ENCODE measurements at regions not wholly inside any gene's neighbourhood (a gene's known extent, or its start where the extent isn't known, plus 50 kb on each side); places are given as distances from the start of the nearest gene placed in this dataset.

GRCh38 chr15:36110659-36110993 is 468.8 kb upstream of the CDIN1 start:
- Mint-ChIP-seq H3K9me3 (no peaks in the 10 kb centered on the region), H3K4me3 (no peak overlapping the region), H3K27me3 (ENCODE audit: low read depth, poor library complexity) (peaks cover 4% of the 10 kb centered on the region), H3K27ac (no peak overlapping the region), H3K36me3 (ENCODE audit: low read depth) (no peaks in the 10 kb centered on the region), H3K4me1 (no peaks in the 10 kb centered on the region)
- DNase-seq, result no peak
- no peak for TF ChIP-seq CTCF (IDR thresholded peaks at IDR 0.05)

DNA sequence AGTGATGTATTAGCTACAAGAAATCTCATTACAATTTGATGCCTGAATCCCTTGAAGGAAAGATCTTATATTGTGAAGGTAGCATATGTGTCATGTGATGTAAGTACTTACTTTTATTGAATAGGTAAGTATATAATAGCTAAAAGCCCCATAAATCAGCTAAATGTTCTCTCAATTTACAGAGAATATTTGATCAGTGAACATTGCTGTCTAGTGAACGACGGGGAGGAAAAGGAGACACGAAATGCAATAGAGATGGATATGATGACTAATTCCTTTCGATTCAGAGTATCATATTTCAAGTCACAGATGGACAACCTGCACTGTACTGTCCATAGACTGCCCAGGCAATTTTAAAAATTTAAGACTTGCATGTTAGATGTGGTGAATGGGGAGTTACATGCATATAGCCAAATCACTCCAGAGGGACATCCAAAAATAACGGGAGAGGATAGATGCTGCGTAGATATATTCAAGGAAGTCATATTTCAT is 462.1 kb upstream of the CDIN1 start:
- peaks cover 14% of the 10 kb centered on the region for H3K9me3 Mint-ChIP-seq

DNA sequence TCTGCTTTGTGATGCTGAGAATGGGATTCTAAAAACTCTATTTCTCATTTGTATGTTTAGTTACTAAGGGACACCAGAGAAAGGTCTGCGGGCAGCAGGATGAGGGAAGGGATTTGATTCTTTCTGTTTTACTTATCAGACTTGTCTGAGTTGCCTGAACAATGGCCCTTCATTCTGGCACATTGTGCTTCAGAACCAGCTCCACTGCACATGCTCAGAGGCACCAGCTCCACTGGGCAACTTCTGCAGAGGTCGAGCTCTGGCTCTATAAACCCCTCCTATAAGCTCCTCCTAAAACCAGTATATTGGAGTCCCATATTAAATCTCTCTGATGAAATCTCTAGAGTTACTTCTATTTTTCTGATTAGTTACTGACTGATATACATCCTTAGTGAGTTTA is 453.2 kb upstream of the CDIN1 start:
- H3K27me3 Mint-ChIP-seq (ENCODE audit: low read depth, poor library complexity), result peaks cover 6% of the 10 kb centered on the region
- H3K4me1 Mint-ChIP-seq, result no peaks in the 10 kb centered on the region
- TF ChIP-seq CTCF (IDR thresholded peaks at IDR 0.05), result no peak
- peaks cover 2% of the 10 kb centered on the region for H3K9me3 Mint-ChIP-seq
- peaks cover 1% of the 10 kb centered on the region for H3K36me3 Mint-ChIP-seq (ENCODE audit: low read depth)
- no peak overlapping the region for H3K27ac Mint-ChIP-seq
- no peak overlapping the region for H3K4me3 Mint-ChIP-seq
- no peak for DNase-seq

More for the DNA sequence above, 462.1 kb upstream of the CDIN1 start:
- no peak for DNase-seq
- TF ChIP-seq CTCF (IDR thresholded peaks at IDR 0.05), result no peak
- Mint-ChIP-seq H3K36me3 (ENCODE audit: low read depth) (peaks cover 4% of the 10 kb centered on the region), H3K4me3 (no peak overlapping the region), H3K4me1 (peaks cover 17% of the 10 kb centered on the region), H3K27ac (no peak overlapping the region), H3K27me3 (ENCODE audit: low read depth, poor library complexity) (peaks cover 4% of the 10 kb centered on the region)

DNA sequence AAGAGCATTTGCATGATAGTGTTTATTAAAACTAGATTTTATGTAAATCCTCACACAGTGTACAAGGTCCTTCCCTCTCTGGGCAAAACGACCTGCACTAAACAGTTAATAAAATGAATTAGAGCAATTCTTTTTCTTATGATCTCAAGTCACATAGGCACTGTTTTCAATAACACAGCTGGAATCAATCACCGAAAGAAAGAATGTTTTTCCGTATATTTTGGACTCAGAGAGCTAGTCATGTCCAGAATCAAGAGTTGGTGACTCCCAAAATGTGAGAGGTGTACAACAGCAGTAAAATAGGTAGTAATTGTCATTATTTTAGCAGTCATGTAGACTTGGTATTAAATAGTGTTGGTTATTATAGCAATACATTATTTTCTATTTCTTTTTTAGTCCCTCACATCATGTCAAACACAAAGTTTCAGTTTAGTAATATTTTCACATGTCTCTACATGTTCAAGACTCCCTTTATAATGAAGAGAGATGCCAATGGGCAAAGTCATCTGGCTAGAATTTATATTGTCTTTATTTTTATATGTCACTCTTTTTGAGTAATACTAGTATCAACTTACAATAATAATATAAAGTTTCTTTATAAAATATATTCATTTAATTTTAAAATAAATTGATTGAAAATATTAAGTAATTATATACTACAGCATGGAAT is 448.6 kb upstream of the CDIN1 start:
- Mint-ChIP-seq H3K27ac (no peak overlapping the region), H3K36me3 (ENCODE audit: low read depth) (no peaks in the 10 kb centered on the region), H3K9me3 (no peaks in the 10 kb centered on the region), H3K27me3 (ENCODE audit: low read depth, poor library complexity) (no peaks in the 10 kb centered on the region), H3K4me3 (no peak overlapping the region), H3K4me1 (no peaks in the 10 kb centered on the region)
- no peak for DNase-seq
- no peak for TF ChIP-seq CTCF (IDR thresholded peaks at IDR 0.05)

GRCh38 chr15:36133742-36134141 is 445.7 kb upstream of the CDIN1 start:
- TF ChIP-seq CTCF (IDR thresholded peaks at IDR 0.05), result no peak
- Mint-ChIP-seq H3K27me3 (ENCODE audit: low read depth, poor library complexity) (no peaks in the 10 kb centered on the region), H3K4me3 (no peak overlapping the region), H3K36me3 (ENCODE audit: low read depth) (no peaks in the 10 kb centered on the region), H3K27ac (no peak overlapping the region), H3K9me3 (peaks cover 3% of the 10 kb centered on the region), H3K4me1 (no peaks in the 10 kb centered on the region)
- DNase-seq, result no peak

DNA sequence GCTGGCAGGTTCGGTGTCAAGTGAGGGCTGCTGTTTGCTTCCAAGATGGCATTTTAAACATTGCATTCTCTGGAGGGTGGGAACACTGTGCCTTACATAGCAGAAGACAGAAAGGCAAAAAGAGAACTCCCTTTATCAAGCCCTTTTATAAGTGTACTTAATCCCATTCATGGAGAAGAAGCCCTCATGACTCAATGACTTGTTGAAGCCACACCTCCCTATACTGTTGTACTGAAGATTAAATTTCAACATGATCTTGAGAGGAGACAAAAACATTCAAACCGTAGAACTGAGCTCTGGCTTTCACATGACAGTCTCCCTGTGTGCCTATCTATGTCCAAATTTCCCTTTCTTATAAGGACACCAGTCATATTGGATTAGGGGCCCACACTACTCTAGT is 443.4 kb upstream of the CDIN1 start:
- Mint-ChIP-seq H3K36me3 (ENCODE audit: low read depth) (no peaks in the 10 kb centered on the region), H3K27ac (no peak overlapping the region), H3K4me1 (no peaks in the 10 kb centered on the region), H3K4me3 (no peak overlapping the region), H3K27me3 (ENCODE audit: low read depth, poor library complexity) (no peaks in the 10 kb centered on the region), H3K9me3 (peaks cover 17% of the 10 kb centered on the region)
- no peak for TF ChIP-seq CTCF (IDR thresholded peaks at IDR 0.05)
- no peak for DNase-seq
